DOHH2 (cell line): ENCODE measurements at regions not wholly inside any gene's neighbourhood (a gene's known extent, or its start where the extent isn't known, plus 50 kb on each side); places are given as distances from the start of the nearest gene placed in this dataset.

Experiments used
- H3F3A ChIP-seq: fragments of 200-600 bp; sonication (generic), shearing (Covaris generic); 2 replicates; pipeline ENCODE4 v1.6.0; 2016; ENCODE audit warnings: antibody characterized with exemption, mild to moderate bottlenecking; ENCODE audit not compliant: control insufficient read depth, insufficient read depth
- H3K27ac ChIP-seq: fragments of 200-600 bp; sonication (generic); 2 replicates; pipeline ENCODE4 v1.5.1; 2014; ENCODE audit warnings: low read depth, mild to moderate bottlenecking, low read length, moderate library complexity
- H3K27me3 ChIP-seq: fragments of 200-600 bp; sonication (generic); 2 replicates; pipeline ENCODE4 v1.6.1; 2014; ENCODE audit warnings: mild to moderate bottlenecking, low read length, mixed read lengths; ENCODE audit not compliant: control insufficient read depth
- H3K36me3 ChIP-seq: fragments of 200-600 bp; sonication (generic); 2 replicates; pipeline ENCODE4 v1.6.1; 2014; ENCODE audit warnings: mild to moderate bottlenecking, low read length, moderate library complexity, mixed read lengths; ENCODE audit not compliant: control insufficient read depth
- H3K4me1 ChIP-seq: fragments of 200-600 bp; sonication (generic); 2 replicates; pipeline ENCODE4 v1.6.1; 2014; ENCODE audit warnings: mild to moderate bottlenecking, low read length, mixed read lengths; ENCODE audit not compliant: control insufficient read depth
- H3K4me2 ChIP-seq: fragments of 200-600 bp; sonication (generic); 2 replicates; pipeline ENCODE4 v1.6.0; 2014; ENCODE audit warnings: mild to moderate bottlenecking, low read length, moderate library complexity
- H3K4me3 ChIP-seq: fragments of 200-600 bp; sonication (generic); 2 replicates; pipeline ENCODE4 v1.5.1; 2014; ENCODE audit warnings: mild to moderate bottlenecking, low read length, mixed read lengths
- H3K79me2 ChIP-seq: fragments of 200-600 bp; sonication (generic); 2 replicates; pipeline ENCODE4 v1.6.1; 2014; ENCODE audit warnings: mild to moderate bottlenecking, low read length, mixed read lengths; ENCODE audit not compliant: control insufficient read depth
- H3K9me2 ChIP-seq: fragments of 200-600 bp; sonication (generic); replicated peaks from 2 replicates; pipeline ENCODE4 v1.6.1; 2014; ENCODE audit warnings: mild to moderate bottlenecking, low read length, mixed read lengths; ENCODE audit not compliant: control insufficient read depth
- H3K9me3 ChIP-seq: fragments of 200-600 bp; sonication (generic); 2 replicates; pipeline ENCODE4 v1.6.1; 2014; ENCODE audit warnings: antibody characterized with exemption, low read length, mixed read lengths; ENCODE audit not compliant: control insufficient read depth, insufficient read depth
- H4K20me1 ChIP-seq: fragments of 200-600 bp; sonication (generic); 2 replicates; pipeline ENCODE4 v1.6.0; 2014; ENCODE audit warnings: low read depth, mild to moderate bottlenecking, antibody characterized with exemption, low read length, moderate library complexity; ENCODE audit not compliant: control insufficient read depth, insufficient read depth
- CTCF ChIP-seq: fragments of 200-600 bp; sonication (generic); IDR thresholded peaks from one replicate; pipeline ENCODE4 v1.5.1; 2014; ENCODE audit warnings: antibody characterized with exemption, mild to moderate bottlenecking, low read depth, low read length; ENCODE audit not compliant: poor library complexity, severe bottlenecking
- EZH2phosphoT487 ChIP-seq: fragments of 200-600 bp; sonication (generic); IDR thresholded peaks from 2 replicates; pipeline ENCODE4 v1.6.1; 2017; ENCODE audit warnings: borderline replicate concordance, mild to moderate bottlenecking, antibody characterized with exemption, low read length, moderate library complexity, mixed read lengths

DNA sequence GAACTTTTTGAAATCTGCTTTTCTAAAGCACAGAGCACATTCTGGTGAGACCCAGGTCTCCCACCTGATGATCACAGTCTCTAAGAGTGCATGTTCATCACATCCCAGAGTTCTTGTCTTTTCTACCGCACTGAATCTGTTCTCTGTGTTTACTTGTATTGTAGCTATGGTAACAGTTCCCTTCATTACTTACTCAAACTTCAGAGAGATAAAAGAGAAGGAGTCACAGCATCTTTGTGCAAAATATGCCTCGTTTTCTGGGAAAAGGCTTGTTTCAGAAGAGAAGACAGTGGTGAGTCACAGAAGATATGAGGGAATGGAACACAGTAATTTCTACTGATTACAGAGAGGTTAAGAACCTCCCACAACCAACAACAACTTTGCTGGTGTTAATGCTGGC is 580.6 kb downstream of the PLA2G4A start:
- H3K4me2 ChIP-seq: no peak overlapping the region
- no peaks in the 10 kb centered on the region for H3K36me3 ChIP-seq
- H3K9me3 ChIP-seq: no peaks in the 10 kb centered on the region; the same call in 1 of the 2 replicates
- no peaks in the 10 kb centered on the region for H3K79me2 ChIP-seq
- H3K9me2 ChIP-seq: no peaks in the 10 kb centered on the region
- H4K20me1 ChIP-seq: no peaks in the 10 kb centered on the region
- no peaks in the 10 kb centered on the region for H3K4me1 ChIP-seq
- no peak overlapping the region for H3K27ac ChIP-seq
- H3F3A ChIP-seq: no peaks in the 10 kb centered on the region
- TF ChIP-seq CTCF (no peak), EZH2phosphoT487 (no peak)
- H3K27me3 ChIP-seq: no peaks in the 10 kb centered on the region
- H3K4me3 ChIP-seq: no peak overlapping the region

GRCh38 chr1:187411118-187411517 is 582.4 kb downstream of the PLA2G4A start:
- no peaks in the 10 kb centered on the region; the same call in 1 of the 2 replicates for H3K9me3 ChIP-seq
- no peak overlapping the region for H3K4me3 ChIP-seq

GRCh38 chr1:187413405-187414169 is 584.8 kb downstream of the PLA2G4A start:
- Histone ChIP-seq H3F3A (no peaks in the 10 kb centered on the region), H3K79me2 (no peaks in the 10 kb centered on the region), H3K4me1 (no peaks in the 10 kb centered on the region), H3K9me2 (no peaks in the 10 kb centered on the region), H3K27me3 (no peaks in the 10 kb centered on the region), H4K20me1 (no peaks in the 10 kb centered on the region), H3K4me2 (no peak overlapping the region), H3K27ac (no peak overlapping the region), H3K36me3 (no peaks in the 10 kb centered on the region), H3K9me3 (no peaks in the 10 kb centered on the region; the same call in 1 of the 2 replicates), H3K4me3 (no peak overlapping the region)
- TF ChIP-seq CTCF: no peak
- TF ChIP-seq EZH2phosphoT487: no peak

More at GRCh38 chr1:187411118-187411517, 582.4 kb downstream of the PLA2G4A start:
- TF ChIP-seq EZH2phosphoT487: no peak
- TF ChIP-seq CTCF: no peak
- Histone ChIP-seq H3F3A (no peaks in the 10 kb centered on the region), H3K4me1 (no peaks in the 10 kb centered on the region), H4K20me1 (no peaks in the 10 kb centered on the region), H3K36me3 (no peaks in the 10 kb centered on the region), H3K27me3 (no peaks in the 10 kb centered on the region), H3K9me2 (no peaks in the 10 kb centered on the region), H3K27ac (no peak overlapping the region), H3K79me2 (no peaks in the 10 kb centered on the region), H3K4me2 (no peak overlapping the region)
